UCSD-AML1 (cell line): ENCODE measurements at regions not wholly inside any gene's neighbourhood (a gene's known extent, or its start where the extent isn't known, plus 50 kb on each side); places are given as distances from the start of the nearest gene placed in this dataset.
"Not testable (repeated sequence)": the region's sequence is repeated elsewhere in the genome, so short reads cannot be mapped to it uniquely, and the experiment has no call there.

Experiments used
- DNase-seq: peaks from one replicate; lab custom pipeline; 2025; ENCODE audit not compliant: unreplicated experiment; lab: John Stamatoyannopoulos, UW

DNA sequence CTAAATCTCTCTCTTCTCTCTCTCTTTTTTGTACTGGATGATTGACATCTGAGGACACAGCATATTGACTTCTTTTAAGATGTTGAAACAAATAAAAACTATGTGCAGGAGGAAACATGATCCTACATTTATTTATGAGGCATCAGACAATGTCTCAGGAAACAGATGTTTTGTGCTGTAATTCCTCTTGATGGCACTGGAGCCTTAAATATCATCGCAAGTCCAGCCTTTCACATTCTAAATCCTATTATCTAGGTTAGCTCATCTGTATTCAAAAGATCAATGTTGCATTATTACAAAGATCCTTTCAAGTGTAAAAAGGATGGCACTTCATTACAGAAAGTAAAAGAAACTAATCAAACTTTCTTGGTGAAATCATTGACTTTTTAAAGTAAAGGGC is 63.9 kb downstream of the MAT2B start:
- DNase-seq: no peak

DNA sequence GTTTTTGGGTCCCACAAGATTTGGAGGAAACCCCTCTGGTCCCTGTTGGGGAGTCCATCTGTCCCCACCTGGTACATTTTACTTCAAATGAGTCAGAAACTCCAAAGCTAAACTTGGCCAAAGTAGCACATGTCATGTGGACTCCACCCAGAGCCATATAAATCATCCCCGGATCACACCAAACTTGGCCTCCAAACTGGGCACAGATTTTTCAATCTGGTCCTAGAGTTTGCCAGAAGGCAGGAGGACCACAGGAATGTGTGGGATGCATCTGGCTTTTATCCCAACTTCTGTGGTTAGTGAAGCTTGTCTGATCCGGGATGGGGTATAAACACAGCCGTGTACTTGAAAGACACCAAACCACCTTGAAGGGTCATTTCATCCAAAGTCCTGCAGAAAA is 66.3 kb downstream of the MAT2B start:
- DNase-seq: no peak

DNA sequence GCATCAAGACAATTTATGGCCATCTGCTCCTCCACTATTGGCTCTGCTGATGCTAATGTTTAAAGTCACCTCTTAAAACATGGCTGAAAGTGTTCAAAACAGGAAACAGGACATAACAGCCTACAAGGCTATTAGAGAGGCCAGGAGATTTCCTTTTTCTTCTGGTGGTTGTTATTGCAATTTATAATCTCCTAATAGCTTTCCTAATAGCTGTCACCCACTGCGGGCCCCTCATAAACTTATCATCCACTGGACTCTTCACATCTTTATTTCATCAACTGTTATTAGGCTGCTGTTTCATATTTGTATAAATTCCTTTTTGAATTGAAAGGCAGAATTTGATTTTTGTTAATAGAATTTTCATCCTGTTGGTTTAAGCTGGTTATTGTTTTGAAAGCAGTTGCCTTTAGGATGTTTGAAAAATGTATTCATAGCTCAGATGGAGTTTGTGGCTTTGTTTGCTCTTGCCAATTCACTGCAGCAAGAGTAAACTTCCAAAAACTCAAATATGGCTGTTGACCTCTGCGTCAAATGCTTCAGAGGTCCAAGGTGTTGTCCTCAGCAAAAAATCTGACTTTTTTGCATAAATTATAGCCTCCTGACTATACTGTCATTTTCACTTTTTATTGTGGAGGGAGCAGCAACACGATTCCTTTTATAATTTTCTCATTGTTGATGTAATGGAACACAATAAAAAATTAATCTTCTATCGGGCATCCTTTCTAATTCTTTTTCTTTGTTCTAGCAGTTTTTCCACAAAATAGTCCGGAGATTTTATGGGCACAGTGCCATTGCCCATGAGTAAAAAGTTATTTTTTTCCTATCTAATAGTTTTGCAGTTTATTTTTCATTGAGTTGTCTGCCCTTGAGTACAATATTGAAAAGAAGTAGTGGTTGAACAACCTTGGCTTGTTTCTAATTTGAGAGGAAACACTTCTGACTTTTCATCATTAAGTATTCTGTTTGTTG is 69.3 kb downstream of the MAT2B start:
- no peak for DNase-seq

DNA sequence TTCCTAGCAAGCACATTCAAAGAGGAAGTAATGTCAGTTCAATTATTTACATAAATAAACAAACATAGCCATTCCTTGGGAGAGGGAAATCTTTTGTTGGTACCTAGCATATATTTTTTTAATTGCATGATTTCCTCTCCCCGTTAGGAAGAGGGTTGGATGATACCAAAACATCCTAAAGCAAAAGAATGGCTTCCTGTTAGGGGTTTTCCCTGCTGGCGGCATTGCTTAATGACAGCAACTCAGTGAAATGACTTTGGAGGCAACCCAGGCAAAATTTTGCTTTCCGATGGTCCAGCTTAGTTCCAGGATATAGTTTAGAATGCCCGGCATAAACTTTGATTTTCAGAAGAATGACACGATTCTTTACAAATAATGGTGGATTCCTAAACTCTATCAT is 73.2 kb downstream of the MAT2B start:
- no peak for DNase-seq

DNA sequence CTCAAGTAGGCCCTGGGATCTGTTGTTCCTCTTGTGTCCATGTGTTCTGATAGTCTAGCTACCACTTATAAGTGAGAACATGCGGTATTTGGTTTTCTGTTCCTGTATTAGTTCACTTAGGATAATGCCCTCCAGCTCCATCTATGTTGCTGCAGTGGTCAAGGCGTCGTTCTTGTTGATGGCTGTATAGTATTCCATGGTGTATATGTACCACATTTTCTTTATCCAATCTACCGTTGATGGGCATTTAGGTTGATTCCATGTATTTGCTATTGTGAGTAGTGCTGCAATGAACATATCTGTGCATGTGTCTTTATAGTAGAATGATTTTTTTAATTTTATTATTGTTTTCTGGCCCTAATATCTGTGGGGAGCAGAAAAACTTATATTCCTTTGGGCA is 74.3 kb downstream of the MAT2B start:
- DNase-seq: no peak

DNA sequence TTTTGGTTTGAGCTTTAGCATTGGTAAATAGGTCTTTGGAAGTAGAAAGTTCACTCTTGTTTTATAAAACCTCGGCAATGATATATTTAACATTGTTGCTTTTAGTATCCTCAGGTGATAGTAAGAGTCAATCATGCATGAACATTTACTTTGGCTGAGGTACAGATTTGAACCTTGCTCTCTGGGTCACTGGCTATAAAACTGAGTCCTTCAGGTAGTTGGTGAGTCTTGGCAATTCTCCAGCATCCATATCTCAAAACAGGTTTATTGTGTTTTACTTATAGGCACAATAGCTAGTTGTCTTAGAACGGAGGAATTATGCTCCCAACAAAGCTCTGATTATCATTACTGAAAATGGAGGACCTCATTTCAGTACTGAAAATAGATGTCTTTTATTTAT is 75.1 kb downstream of the MAT2B start:
- DNase-seq: no peak

DNA sequence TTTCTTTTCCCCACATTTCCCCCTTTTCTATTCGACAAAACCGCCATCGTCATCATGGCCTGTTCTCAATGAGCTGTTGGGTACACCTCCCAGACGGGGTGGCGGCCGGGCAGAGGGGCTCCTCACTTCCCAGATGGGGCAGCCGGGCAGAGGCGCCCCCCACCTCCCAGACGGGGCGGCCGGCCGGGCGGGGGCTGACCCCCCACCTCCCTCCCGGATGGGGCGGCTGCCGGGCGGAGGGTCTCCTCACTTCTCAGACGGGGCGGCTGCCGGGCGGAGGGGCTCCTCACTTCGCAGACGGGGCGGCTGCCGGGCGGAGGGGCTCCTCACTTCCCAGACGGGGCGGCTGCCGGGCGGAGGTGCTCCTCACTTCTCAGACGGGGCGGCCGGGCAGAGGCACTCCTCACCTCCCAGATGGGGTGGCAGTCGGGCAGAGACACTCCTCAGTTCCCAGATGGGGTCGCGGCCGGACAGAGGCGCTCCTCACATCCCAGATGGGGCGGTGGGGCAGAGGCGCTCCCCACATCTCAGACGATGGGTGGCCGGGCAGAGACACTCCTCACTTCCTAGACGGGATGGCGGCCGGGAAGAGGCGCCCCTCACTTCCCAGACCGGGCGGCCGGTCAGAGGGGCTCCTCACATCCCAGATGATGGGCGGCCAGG is 78.2 kb downstream of the MAT2B start:
- DNase-seq: not testable (repeated sequence)

DNA sequence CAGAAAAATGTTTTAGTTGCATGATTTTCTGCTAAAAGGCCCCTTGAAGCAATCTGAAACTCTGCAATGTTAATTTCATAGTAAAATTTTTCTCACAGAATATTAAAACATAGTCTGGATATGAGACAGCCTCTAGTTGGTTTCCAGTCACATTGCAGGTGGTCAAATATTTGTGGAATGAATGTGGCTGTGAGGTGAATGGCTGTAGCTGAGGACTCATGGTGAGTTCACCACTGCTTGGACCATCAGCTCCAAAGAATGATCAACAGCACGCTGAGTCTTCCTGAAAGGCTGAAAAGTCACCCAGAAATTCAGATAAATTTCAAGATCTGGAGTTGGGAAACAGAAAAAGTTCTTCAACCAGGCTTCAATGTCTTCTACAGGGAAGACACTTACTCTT is 79.8 kb downstream of the MAT2B start:
- DNase-seq: no peak

DNA sequence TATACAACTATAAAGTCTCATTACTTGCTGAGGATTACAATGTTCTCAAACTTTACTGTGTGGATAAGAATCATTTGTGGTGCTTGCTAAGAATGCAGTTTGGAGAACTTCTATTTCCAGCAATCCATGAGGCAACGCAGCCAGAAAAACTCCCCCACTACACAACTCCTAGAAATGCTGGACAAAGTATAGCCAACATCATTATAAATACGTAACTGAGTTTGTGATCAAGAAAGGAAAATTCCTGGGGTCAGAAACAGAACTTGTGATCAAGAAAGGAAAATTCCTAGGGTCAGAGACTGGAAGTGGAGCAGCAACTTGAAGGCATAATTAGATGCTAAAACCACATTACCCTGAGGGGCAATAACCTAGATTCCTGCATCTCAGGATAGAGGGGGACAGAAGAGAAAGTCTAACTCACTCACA is 81.1 kb downstream of the MAT2B start:
- DNase-seq: no peak

DNA sequence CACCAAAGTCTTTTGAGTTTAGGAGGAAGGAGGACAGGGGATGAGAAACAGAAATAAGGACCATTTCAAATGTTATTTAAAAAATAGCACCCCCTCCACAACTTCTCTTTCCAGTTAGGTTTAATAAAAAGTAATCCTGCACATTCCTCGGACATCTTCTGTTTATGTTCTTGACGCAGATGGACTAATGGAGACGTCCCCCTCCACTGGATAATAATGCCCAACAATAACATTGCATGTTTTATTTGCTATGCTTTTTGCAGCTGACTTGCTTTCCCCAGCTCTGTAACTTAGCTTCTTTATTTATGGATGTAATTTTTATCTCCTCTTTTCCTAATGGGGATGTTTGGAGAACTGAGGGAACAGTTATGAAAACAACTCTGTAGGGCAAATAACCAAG is 89.5 kb downstream of the MAT2B start:
- DNase-seq: no peak

DNA sequence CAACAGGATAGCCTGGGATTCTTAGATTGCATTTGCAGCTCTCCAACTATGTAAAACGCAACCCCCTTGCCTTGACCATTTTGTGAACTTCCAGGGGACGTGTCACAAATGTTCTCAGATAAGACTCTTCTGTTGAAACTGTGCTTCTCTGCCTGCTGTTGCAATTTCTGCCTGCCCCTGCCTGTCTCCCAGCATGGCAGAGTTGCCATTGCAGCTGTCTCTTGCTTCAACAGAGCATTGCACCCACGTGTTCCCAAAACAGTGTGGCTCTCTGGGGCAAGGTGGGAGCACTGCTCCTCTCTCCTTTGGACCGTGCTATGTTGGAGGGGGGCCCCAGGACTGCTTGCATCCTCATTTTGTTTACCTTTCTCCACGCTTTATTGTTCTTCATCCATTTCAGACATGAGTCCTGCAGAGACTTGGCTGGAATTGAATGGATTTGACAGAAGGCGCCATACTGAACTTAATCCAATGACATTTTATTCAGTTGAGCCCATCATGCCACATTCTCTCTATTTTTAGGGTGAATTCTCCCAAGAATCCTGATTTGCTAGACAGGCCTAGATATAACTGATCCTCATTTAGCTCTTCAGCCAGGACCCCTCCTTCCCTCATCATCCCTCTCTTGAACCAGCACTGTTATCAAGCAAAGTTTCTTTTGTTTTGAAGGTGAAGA is 90.7 kb downstream of the MAT2B start:
- no peak for DNase-seq

DNA sequence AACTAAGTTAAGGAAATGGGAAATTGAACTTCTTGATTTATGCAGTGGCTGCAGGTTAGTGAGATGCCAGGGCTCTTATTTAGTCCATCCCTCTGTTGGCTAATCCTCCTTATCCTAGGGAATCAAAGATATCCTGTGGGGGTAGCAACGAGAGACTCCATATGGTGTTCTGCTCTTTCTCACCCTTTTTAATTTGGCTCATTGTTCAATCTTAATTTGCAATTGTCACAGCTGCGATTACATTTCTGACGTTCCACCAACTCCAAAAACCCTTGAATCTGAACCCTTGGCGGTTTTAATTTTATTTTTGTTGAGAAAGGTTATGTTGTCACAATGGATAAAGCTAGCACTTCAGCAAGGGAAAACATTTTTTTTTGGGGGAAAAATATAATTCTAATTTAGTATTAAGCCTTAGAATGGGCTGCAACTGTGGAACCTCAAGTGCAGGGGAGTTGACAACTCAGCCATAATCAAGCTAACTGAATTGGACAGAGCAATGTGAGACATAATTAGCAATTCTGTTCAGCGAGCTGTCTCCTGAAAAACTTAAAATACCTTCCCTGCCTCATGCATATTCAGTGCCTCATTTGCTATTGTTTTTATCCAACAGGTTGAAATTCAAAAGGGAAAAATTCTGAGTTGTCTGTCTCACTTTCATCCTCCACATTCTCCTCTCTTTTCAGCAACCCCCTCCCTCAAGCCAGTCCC is 91.3 kb downstream of the MAT2B start:
- no peak for DNase-seq

DNA sequence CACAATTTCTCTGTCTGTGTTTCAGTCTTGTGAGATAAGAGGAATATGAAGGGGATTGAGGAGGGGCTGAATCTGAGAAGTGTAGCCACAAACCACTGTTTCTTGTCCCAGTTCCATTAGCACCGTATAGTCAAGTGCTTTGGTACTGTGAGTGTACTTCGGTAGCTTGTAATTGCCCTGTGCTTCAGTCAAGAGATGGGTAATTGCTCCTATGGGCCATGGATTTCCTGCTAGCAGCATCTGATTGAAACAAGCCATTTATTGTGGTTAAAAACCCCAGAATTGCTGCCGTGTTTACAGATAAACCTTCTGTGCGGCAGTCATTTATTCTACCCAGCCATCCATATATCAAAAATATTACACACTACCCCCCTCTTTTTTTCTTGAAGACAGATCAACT is 98.6 kb downstream of the MAT2B start:
- DNase-seq: no peak

DNA sequence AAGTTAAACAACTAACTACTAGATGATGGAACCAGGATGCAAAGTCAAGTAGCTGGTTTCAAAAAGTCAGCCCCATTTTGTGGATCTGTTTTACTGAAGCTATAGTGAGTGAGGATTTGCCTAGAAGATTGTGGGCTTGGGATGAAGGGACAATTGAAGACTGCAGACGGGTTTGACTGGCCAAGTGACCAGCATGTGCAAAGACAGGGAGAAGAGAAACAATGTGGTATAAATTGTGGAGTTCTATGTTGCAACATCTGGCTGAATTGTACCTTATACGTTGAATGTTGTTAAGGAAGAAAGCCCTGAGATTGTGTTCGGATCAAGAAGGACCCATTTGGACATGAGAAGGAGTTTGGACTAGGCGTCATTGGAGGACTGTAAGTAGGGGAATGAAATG is 101.8 kb downstream of the MAT2B start:
- no peak for DNase-seq

DNA sequence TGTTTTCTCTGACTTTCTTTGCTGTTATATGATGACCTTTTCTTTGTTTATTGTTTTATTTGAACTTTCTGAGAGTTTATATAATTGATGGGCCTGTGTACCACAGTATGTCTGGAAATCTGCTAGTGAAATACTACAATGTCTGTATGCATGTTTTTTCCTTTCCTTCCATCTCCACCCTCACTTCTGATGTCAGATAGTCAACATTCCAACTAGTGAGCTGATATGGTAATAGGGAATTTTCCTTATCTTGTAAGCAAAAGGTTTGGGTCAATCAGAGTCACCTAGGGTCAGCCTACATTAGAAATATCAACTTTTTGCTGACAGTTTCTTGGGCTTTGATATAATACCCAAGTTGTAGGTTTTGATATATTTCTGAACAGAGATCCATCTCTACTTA is 103.2 kb downstream of the MAT2B start:
- DNase-seq: no peak

DNA sequence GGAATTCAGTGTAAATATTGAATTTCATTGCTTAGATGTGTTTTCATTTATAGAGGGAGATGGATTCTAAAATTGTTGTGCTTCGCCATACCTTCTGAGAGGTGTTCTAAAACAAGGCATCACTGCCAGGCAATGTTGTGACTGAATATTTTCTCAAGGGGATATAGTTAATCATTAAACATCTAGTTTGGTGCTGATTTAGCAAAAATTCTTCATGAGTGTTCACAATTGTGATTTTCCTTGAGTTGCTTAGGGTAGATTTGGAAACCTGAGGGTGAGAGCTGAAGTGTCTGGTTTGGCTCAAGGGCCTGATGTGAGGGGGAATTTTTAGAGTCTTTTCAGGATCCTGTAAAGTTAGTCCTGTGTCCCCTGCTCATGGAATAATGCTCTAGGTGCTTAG is 104.5 kb downstream of the MAT2B start:
- no peak for DNase-seq

DNA sequence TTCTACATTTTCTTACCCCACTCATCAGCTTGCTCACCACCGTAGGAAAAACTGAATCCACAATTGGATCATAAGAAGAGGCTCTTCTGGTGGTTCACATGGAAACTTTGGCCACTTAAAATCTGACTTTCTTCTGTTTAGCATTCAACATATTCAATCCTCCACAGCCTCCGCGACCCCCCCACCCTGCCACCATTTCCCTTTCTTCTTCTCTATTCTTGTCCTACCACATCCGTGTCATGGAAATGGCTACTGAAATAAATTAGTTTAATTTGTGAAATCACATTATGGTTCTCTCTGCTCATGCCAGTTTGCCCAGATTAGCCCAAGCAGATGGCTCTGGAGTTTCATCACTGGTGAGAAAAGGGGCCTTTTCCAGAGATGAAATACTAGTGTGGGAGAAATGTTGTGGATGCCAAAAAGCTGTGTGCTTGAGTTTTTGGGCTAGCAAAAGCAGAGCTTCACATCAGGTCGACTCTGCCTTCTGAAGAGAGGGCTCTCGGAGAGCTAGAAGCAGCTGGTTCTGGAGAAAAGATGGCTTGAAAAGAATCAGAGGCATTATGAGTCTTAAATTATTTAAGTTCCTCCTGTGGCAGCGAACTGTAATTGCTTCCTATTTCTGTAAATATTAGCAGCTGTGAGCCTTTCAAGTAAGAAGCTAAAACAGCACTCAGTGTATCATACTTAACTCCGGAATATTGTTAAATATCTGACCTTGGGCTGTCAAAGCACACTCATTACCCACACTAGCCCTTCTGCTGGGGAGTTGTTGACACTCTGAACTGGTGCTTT is 107.1 kb downstream of the MAT2B start:
- DNase-seq: no peak

DNA sequence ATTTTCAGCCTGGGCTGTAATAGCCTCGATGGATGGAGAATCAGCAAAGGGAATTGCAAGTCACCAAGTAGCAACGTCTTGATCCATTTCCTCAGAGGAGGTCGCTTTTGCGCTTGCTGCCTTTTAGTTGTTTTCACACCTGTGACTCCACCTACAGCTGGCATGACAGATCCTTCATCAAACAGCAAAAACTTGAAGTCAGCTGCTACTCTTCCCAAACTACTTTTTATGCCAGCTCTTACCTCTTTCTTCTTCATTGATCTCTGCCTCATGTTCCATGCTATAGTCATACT is 107.7 kb downstream of the MAT2B start:
- no peak for DNase-seq

DNA sequence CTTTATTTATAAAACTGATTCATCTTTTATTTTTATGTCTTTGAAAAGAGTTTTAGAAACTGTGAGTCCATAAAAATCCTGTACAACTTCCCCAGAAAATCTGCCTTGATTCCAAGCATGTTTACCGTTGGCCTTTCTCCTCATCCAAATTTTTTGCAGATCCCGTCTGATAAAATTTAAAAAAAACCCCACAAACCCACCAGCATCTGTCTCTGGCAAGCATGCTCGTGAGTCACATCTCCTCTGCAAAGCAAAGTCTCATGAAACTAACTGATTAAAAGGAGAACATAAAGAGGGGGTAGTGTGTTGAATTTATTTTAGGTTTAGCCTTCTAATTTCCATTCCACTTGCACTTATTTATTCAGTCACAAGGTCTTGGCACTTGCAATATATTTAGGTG is 109.4 kb downstream of the MAT2B start:
- no peak for DNase-seq

DNA sequence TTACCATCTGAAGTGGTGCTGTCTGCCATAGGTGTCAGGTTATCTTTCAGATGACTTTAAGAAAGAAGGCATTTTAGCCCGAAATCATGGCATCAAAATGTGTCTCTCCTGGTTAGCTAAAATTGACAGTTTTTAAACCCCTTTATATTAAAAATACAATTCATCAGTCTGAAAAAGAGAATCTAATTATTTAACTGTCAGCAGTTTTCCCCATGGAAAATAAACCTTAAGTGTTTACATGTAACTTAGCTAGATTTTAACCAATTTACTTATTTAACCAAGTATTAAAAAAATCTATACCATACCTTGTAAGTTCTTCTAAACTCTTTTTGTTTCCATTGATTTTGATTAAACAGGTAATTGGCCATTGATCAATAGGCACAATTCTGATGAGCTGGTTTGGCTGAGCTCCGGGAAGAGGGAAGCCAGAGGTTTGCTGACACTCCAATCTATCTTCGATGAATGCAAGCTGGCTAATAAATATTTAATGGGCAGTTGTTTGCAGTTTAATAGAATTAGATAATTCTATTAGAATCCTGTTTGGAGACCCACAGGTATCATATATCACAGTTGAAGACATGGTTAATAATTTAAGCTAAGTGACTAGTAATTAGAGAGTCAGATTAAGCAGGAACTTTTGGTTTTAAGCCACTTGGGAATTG is 114.0 kb downstream of the MAT2B start:
- DNase-seq: no peak
